Adrenal gland (tissue), 5 donors: ENCODE measurements at regions not wholly inside any gene's neighbourhood (a gene's known extent, or its start where the extent isn't known, plus 50 kb on each side); places are given as distances from the start of the nearest gene placed in this dataset.
"Not testable (repeated sequence)": the region's sequence is repeated elsewhere in the genome, so short reads cannot be mapped to it uniquely, and the experiment has no call there.

Source experiments
- POLR2A ChIP-seq, 2 donors: fragments of 450-650 bp; IDR thresholded peaks; one replicate each; pipeline ENCODE4 v1.6.1; 2017; ENCODE audit warnings: antibody characterized with exemption in 2 of 2, mild to moderate bottlenecking in 2 of 2, moderate library complexity in 1 of 2
- TF ChIP-seq, protein P1 (sequence below), 6 experiments: fragments of 450-650 bp in 4 of 6; fragments of 200-600 bp in 2 of 6; sonication (generic) in 1 of 6; IDR thresholded peaks; 1 replicate in 5 of 6; 2 replicates in 1 of 6; pipeline versions ENCODE4 v1.5.1 to v1.8.0; 2016 to 2021; ENCODE audit warnings: antibody characterized with exemption in 6 of 6, mild to moderate bottlenecking in 2 of 6, moderate library complexity in 1 of 6
- donor health status: DM: no; HTN: no; CAD: no.

DNA sequence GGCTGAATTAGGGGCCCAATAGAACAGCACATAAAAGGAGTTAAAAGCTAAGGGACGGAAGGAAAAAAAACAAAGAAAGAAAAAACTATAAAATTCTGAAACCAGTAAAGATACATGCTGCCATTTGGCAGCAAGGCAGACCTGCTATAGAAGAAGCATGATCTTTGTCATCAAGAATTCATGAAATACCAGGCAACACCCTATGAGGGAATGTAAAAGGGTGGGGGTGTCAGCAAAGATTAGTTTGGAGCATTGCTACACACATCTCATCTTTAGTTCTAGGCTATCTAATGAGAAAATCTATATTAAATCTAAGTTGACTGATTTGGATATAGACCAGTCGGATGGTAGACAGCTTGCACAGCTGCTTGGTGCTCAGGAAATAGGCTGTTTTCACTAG is 66.4 kb upstream of the LRRC37A2 start:
- TF ChIP-seq, protein P1, sequence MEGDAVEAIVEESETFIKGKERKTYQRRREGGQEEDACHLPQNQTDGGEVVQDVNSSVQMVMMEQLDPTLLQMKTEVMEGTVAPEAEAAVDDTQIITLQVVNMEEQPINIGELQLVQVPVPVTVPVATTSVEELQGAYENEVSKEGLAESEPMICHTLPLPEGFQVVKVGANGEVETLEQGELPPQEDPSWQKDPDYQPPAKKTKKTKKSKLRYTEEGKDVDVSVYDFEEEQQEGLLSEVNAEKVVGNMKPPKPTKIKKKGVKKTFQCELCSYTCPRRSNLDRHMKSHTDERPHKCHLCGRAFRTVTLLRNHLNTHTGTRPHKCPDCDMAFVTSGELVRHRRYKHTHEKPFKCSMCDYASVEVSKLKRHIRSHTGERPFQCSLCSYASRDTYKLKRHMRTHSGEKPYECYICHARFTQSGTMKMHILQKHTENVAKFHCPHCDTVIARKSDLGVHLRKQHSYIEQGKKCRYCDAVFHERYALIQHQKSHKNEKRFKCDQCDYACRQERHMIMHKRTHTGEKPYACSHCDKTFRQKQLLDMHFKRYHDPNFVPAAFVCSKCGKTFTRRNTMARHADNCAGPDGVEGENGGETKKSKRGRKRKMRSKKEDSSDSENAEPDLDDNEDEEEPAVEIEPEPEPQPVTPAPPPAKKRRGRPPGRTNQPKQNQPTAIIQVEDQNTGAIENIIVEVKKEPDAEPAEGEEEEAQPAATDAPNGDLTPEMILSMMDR (IDR thresholded peaks at IDR 0.05), result not testable (repeated sequence)
- TF ChIP-seq POLR2A (IDR thresholded peaks at IDR 0.05), result not testable (repeated sequence)
